ENCODE measurements at regions not wholly inside any gene's neighbourhood (a gene's known extent, or its start where the extent isn't known, plus 50 kb on each side); places are given as distances from the start of the nearest gene placed in this dataset.

GRCh38 chr2:403682-404081 lies 115.8 kb upstream of the ALKAL2 start:
- H3K9me3 Mint-ChIP-seq (ENCODE audit: unreplicated experiment): no peaks in the 10 kb centered on the region
- TF ChIP-seq, protein P1, sequence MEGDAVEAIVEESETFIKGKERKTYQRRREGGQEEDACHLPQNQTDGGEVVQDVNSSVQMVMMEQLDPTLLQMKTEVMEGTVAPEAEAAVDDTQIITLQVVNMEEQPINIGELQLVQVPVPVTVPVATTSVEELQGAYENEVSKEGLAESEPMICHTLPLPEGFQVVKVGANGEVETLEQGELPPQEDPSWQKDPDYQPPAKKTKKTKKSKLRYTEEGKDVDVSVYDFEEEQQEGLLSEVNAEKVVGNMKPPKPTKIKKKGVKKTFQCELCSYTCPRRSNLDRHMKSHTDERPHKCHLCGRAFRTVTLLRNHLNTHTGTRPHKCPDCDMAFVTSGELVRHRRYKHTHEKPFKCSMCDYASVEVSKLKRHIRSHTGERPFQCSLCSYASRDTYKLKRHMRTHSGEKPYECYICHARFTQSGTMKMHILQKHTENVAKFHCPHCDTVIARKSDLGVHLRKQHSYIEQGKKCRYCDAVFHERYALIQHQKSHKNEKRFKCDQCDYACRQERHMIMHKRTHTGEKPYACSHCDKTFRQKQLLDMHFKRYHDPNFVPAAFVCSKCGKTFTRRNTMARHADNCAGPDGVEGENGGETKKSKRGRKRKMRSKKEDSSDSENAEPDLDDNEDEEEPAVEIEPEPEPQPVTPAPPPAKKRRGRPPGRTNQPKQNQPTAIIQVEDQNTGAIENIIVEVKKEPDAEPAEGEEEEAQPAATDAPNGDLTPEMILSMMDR (IDR thresholded peaks at IDR 0.05; ENCODE audit: unreplicated experiment): no peak
- DNase-seq (ENCODE audit: low spot score): no peak
- no peak overlapping the region for H3K27ac Mint-ChIP-seq (ENCODE audit: unreplicated experiment)
- H3K4me3 Mint-ChIP-seq (ENCODE audit: unreplicated experiment): no peak overlapping the region
- no peaks in the 10 kb centered on the region for H3K4me1 Mint-ChIP-seq (ENCODE audit: unreplicated experiment)
- H3K27me3 Mint-ChIP-seq (ENCODE audit: unreplicated experiment): peaks cover 3% of the 10 kb centered on the region
- no peaks in the 10 kb centered on the region for H3K36me3 Mint-ChIP-seq (ENCODE audit: low read depth, unreplicated experiment)

DNA sequence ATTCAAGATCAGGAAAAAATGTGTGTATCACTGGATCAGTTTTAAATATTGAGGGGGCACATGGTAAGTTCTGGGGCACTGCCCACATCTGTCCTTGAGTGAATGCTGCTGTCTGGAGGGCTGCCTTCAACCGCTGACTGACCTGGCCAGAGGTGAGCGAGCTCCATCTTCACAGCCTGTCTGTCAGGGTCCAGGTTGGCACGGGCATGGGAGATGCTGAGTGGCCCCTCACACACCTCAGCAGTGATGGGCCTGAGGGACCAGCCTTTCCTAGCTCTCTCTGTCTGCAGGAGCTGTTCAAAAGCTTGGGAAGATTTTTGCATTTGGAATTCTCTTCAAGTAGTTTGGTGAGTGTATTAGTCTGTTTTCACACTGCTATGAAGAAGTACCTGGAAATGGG lies 114.8 kb upstream of the ALKAL2 start:
- no peak overlapping the region for H3K4me3 Mint-ChIP-seq (ENCODE audit: unreplicated experiment)
- TF ChIP-seq, protein P1 (IDR thresholded peaks at IDR 0.05; ENCODE audit: unreplicated experiment): no peak
- H3K36me3 Mint-ChIP-seq (ENCODE audit: low read depth, unreplicated experiment): no peaks in the 10 kb centered on the region
- H3K9me3 Mint-ChIP-seq (ENCODE audit: unreplicated experiment): no peaks in the 10 kb centered on the region
- peaks cover 3% of the 10 kb centered on the region for H3K27me3 Mint-ChIP-seq (ENCODE audit: unreplicated experiment)
- H3K4me1 Mint-ChIP-seq (ENCODE audit: unreplicated experiment): no peaks in the 10 kb centered on the region
- no peak for DNase-seq (ENCODE audit: low spot score)
- no peak overlapping the region for H3K27ac Mint-ChIP-seq (ENCODE audit: unreplicated experiment)

- no peak for DNase-seq (ENCODE audit: low spot score)
- H3K9me3 Mint-ChIP-seq (ENCODE audit: unreplicated experiment): no peaks in the 10 kb centered on the region
- H3K27me3 Mint-ChIP-seq (ENCODE audit: unreplicated experiment): peaks cover 3% of the 10 kb centered on the region
- no peak overlapping the region for H3K27ac Mint-ChIP-seq (ENCODE audit: unreplicated experiment)
- no peak overlapping the region for H3K4me3 Mint-ChIP-seq (ENCODE audit: unreplicated experiment)
- TF ChIP-seq, protein P1 (IDR thresholded peaks at IDR 0.05; ENCODE audit: unreplicated experiment): no peak
- H3K4me1 Mint-ChIP-seq (ENCODE audit: unreplicated experiment): no peaks in the 10 kb centered on the region
- H3K36me3 Mint-ChIP-seq (ENCODE audit: low read depth, unreplicated experiment): no peaks in the 10 kb centered on the region
Measured at GRCh38 chr2:402206-402605, 114.3 kb upstream of the ALKAL2 start.

- DNase-seq (ENCODE audit: low spot score): no peak
- no peak overlapping the region for H3K27ac Mint-ChIP-seq (ENCODE audit: unreplicated experiment)
Measured at GRCh38 chr2:401019-401679, 113.3 kb upstream of the ALKAL2 start.

DNA sequence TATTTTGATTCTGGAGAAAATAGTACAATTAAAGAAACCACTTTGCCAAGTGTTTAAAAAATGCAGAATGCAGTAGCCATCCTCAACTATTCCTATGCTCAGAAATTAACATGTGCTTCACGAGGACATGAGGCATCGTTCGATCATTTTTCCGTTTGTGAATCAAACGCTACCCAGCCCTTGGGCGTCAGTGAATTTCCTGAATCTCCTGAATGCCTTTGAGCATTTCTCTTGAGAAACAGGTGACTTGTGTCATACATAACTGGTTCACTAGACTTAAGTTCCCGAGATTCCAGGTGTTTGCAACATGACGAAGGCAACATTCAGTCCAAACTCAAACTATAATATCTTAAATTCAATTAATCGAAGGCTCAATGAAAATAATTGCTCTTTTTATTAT lies 110.0 kb upstream of the ALKAL2 start:
- no peaks in the 10 kb centered on the region for H3K36me3 Mint-ChIP-seq (ENCODE audit: low read depth, unreplicated experiment)
- TF ChIP-seq, protein P1 (IDR thresholded peaks at IDR 0.05; ENCODE audit: unreplicated experiment): no peak
- no peak overlapping the region for H3K27ac Mint-ChIP-seq (ENCODE audit: unreplicated experiment)
- peaks cover 4% of the 10 kb centered on the region for H3K27me3 Mint-ChIP-seq (ENCODE audit: unreplicated experiment)
- no peaks in the 10 kb centered on the region for H3K9me3 Mint-ChIP-seq (ENCODE audit: unreplicated experiment)
- H3K4me1 Mint-ChIP-seq (ENCODE audit: unreplicated experiment): peaks cover 8% of the 10 kb centered on the region
- DNase-seq (ENCODE audit: low spot score): no peak
- no peak overlapping the region for H3K4me3 Mint-ChIP-seq (ENCODE audit: unreplicated experiment)

More at GRCh38 chr2:401019-401679, 113.3 kb upstream of the ALKAL2 start:
- Mint-ChIP-seq H3K4me3 (ENCODE audit: unreplicated experiment) (no peak overlapping the region), H3K36me3 (ENCODE audit: low read depth, unreplicated experiment) (no peaks in the 10 kb centered on the region), H3K27me3 (ENCODE audit: unreplicated experiment) (peaks cover 3% of the 10 kb centered on the region), H3K9me3 (ENCODE audit: unreplicated experiment) (no peaks in the 10 kb centered on the region), H3K4me1 (ENCODE audit: unreplicated experiment) (no peaks in the 10 kb centered on the region)
- TF ChIP-seq, protein P1 (IDR thresholded peaks at IDR 0.05; ENCODE audit: unreplicated experiment): no peak

Measured in endothelial cell (in vitro differentiated cells).